ENCODE measurements at regions not wholly inside any gene's neighbourhood (a gene's known extent, or its start where the extent isn't known, plus 50 kb on each side); places are given as distances from the start of the nearest gene placed in this dataset.
"Not testable (repeated sequence)": the region's sequence is repeated elsewhere in the genome, so short reads cannot be mapped to it uniquely, and the experiment has no call there.

- Histone ChIP-seq H3K27ac (no peak overlapping the region), H3K27me3 (no peaks in the 10 kb centered on the region), H4K20me1 (no peaks in the 10 kb centered on the region), H3K4me3 (no peak overlapping the region), H3K4me1 (peaks cover 28 to 39% (median 33%) of the 10 kb centered on the region in 10 experiments), H3K9me3 (replicated peaks in 1 of 11) (peaks cover 0 to 72% (median 39%) of the 10 kb centered on the region in 11 experiments; a peak in 20 of 22 replicates), H3K9ac (no peak overlapping the region), H3K36me3 (peaks cover 0 to 6% (median 0%) of the 10 kb centered on the region in 11 experiments; a peak in 2 of 22 replicates), H3K4me2 (peak overlapping the region in 1 of 11 experiments; percentile 32; a peak in 1 of 22 replicates)
- no peak for TF ChIP-seq Cebpa-rat (IDR thresholded peaks at IDR 0.05)
These were observed 603.6 kb upstream of the CLINT1 start for GRCh38 chr5:158462349-158463114.

- Histone ChIP-seq H3K4me2 (no peak overlapping the region), H3K9ac (no peak overlapping the region), H3K4me3 (no peak overlapping the region), H3K36me3 (peaks cover 0 to 6% (median 0%) of the 10 kb centered on the region in 11 experiments; a peak in 2 of 22 replicates), H3K9me3 (replicated peaks in 1 of 11) (peaks cover 0 to 68% (median 44%) of the 10 kb centered on the region in 11 experiments; a peak in 20 of 22 replicates), H3K27me3 (no peaks in the 10 kb centered on the region), H3K4me1 (peaks cover 21 to 34% (median 30%) of the 10 kb centered on the region in 10 experiments), H3K27ac (no peak overlapping the region), H4K20me1 (no peaks in the 10 kb centered on the region)
- no peak for TF ChIP-seq Cebpa-rat (IDR thresholded peaks at IDR 0.05)
These were observed 602.4 kb upstream of the CLINT1 start for GRCh38 chr5:158461240-158461854.

- no peak overlapping the region for H3K27ac ChIP-seq
- peaks cover 0 to 86% (median 65%) of the 10 kb centered on the region in 11 experiments; a peak in 20 of 22 replicates for H3K9me3 ChIP-seq (replicated peaks in 1 of 11)
- H3K4me3 ChIP-seq, result no peak overlapping the region
- no peaks in the 10 kb centered on the region for H4K20me1 ChIP-seq
- no peak overlapping the region for H3K9ac ChIP-seq
- no peak overlapping the region for H3K4me2 ChIP-seq
- no peaks in the 10 kb centered on the region for H3K27me3 ChIP-seq
- peaks cover 0 to 7% (median 0%) of the 10 kb centered on the region in 11 experiments; a peak in 5 of 22 replicates for H3K36me3 ChIP-seq
- no peak for TF ChIP-seq Cebpa-rat (IDR thresholded peaks at IDR 0.05)
- H3K4me1 ChIP-seq, result peaks cover 0 to 7% (median 2%) of the 10 kb centered on the region in 10 experiments; a peak in 4 of 20 replicates
These were observed 599.1 kb upstream of the CLINT1 start for GRCh38 chr5:158458086-158458485.

- Histone ChIP-seq H3K27ac (no peak overlapping the region), H4K20me1 (no peaks in the 10 kb centered on the region), H3K9me3 (replicated peaks in 1 of 11) (peaks cover 10 to 88% (median 75%) of the 10 kb centered on the region in 11 experiments; a peak in 21 of 22 replicates), H3K4me2 (peak overlapping the region in 1 of 11 experiments; percentile 31; a peak in 1 of 22 replicates), H3K4me3 (no peak overlapping the region), H3K36me3 (peaks cover 0 to 19% (median 13%) of the 10 kb centered on the region in 11 experiments; a peak in 13 of 22 replicates), H3K9ac (no peak overlapping the region), H3K27me3 (no peaks in the 10 kb centered on the region), H3K4me1 (peaks cover 0 to 7% (median 0%) of the 10 kb centered on the region in 10 experiments; a peak in 2 of 20 replicates)
- no peak for TF ChIP-seq Cebpa-rat (IDR thresholded peaks at IDR 0.05)
These were observed 597.8 kb upstream of the CLINT1 start for GRCh38 chr5:158456756-158457155.

- peaks cover 0 to 25% (median 16%) of the 10 kb centered on the region in 11 experiments; a peak in 13 of 22 replicates for H3K36me3 ChIP-seq
- no peak overlapping the region for H3K4me2 ChIP-seq
- peaks cover 0 to 7% (median 0%) of the 10 kb centered on the region in 10 experiments; a peak in 2 of 20 replicates for H3K4me1 ChIP-seq
- no peaks in the 10 kb centered on the region for H4K20me1 ChIP-seq
- H3K9me3 ChIP-seq (replicated peaks in 1 of 11), result peaks cover 10 to 89% (median 78%) of the 10 kb centered on the region in 11 experiments; a peak in 21 of 22 replicates
- H3K27ac ChIP-seq, result no peak overlapping the region
- H3K4me3 ChIP-seq, result no peak overlapping the region
- no peaks in the 10 kb centered on the region for H3K27me3 ChIP-seq
- TF ChIP-seq Cebpa-rat (IDR thresholded peaks at IDR 0.05), result no peak
- no peak overlapping the region for H3K9ac ChIP-seq
These were observed 597.3 kb upstream of the CLINT1 start for GRCh38 chr5:158456241-158456640.

GRCh38 chr5:158451993-158452672 is 593.2 kb upstream of the CLINT1 start:
- Histone ChIP-seq H3K4me3 (no peak overlapping the region), H3K4me1 (peaks cover 0 to 7% (median 0%) of the 10 kb centered on the region in 10 experiments; a peak in 2 of 20 replicates), H3K9ac (no peak overlapping the region), H3K27me3 (no peaks in the 10 kb centered on the region), H3K9me3 (replicated peaks in 1 of 11) (peaks cover 33 to 95% (median 81%) of the 10 kb centered on the region in 11 experiments), H4K20me1 (no peaks in the 10 kb centered on the region), H3K4me2 (no peak overlapping the region), H3K36me3 (peaks cover 0 to 62% (median 35%) of the 10 kb centered on the region in 11 experiments; a peak in 13 of 22 replicates), H3K27ac (no peak overlapping the region)
- TF ChIP-seq Cebpa-rat (IDR thresholded peaks at IDR 0.05), result no peak

- Histone ChIP-seq H3K36me3 (peaks cover 0 to 69% (median 42%) of the 10 kb centered on the region in 11 experiments; a peak in 13 of 22 replicates), H3K4me1 (peaks cover 0 to 1% (median 0%) of the 10 kb centered on the region in 10 experiments; a peak in 1 of 20 replicates), H4K20me1 (no peaks in the 10 kb centered on the region), H3K27ac (no peak overlapping the region), H3K9me3 (replicated peaks in 1 of 11) (peaks cover 41 to 95% (median 88%) of the 10 kb centered on the region in 11 experiments), H3K4me2 (no peak overlapping the region), H3K27me3 (no peaks in the 10 kb centered on the region), H3K9ac (no peak overlapping the region), H3K4me3 (no peak overlapping the region)
- no peak for TF ChIP-seq Cebpa-rat (IDR thresholded peaks at IDR 0.05)
These were observed 592.5 kb upstream of the CLINT1 start for GRCh38 chr5:158451203-158451992.

GRCh38 chr5:158450751-158451171 is 591.8 kb upstream of the CLINT1 start:
- Histone ChIP-seq H3K9ac (no peak overlapping the region), H3K27me3 (no peaks in the 10 kb centered on the region), H3K4me2 (no peak overlapping the region), H4K20me1 (no peaks in the 10 kb centered on the region), H3K36me3 (peaks cover 0 to 76% (median 48%) of the 10 kb centered on the region in 11 experiments; a peak in 13 of 22 replicates), H3K9me3 (replicated peaks in 1 of 11) (peaks cover 47 to 96% (median 92%) of the 10 kb centered on the region in 11 experiments), H3K27ac (no peak overlapping the region), H3K4me1 (no peaks in the 10 kb centered on the region), H3K4me3 (no peak overlapping the region)
- TF ChIP-seq Cebpa-rat (IDR thresholded peaks at IDR 0.05), result no peak

GRCh38 chr5:158446761-158447160 is 587.8 kb upstream of the CLINT1 start:
- not testable (repeated sequence) for H3K4me1 ChIP-seq, H3K9ac ChIP-seq, H3K27ac ChIP-seq, H3K4me2 ChIP-seq, H3K27me3 ChIP-seq, H4K20me1 ChIP-seq
- peak overlapping the region in 4 of 10 experiments; percentile 7 to 44 (median 12); a peak in 4 of 20 replicates for H3K4me3 ChIP-seq
- peaks cover 69 to 100% (median 98%) of the 10 kb centered on the region in 11 experiments for H3K9me3 ChIP-seq (replicated peaks in 1 of 11)
- H3K36me3 ChIP-seq, result peaks cover 0 to 75% (median 40%) of the 10 kb centered on the region in 11 experiments; a peak in 13 of 22 replicates

GRCh38 chr5:158439204-158439603 is 580.3 kb upstream of the CLINT1 start:
- Histone ChIP-seq H3K9me3 (replicated peaks in 1 of 11) (peaks cover 14 to 64% (median 39%) of the 10 kb centered on the region in 11 experiments), H3K4me1 (peaks cover 32 to 41% (median 37%) of the 10 kb centered on the region in 10 experiments)
- H3K27ac ChIP-seq, H4K20me1 ChIP-seq, H3K4me3 ChIP-seq, H3K27me3 ChIP-seq, H3K9ac ChIP-seq, H3K4me2 ChIP-seq, H3K36me3 ChIP-seq: not testable (repeated sequence)
